ENCODE measurements at regions not wholly inside any gene's neighbourhood (a gene's known extent, or its start where the extent isn't known, plus 50 kb on each side); places are given as distances from the start of the nearest gene placed in this dataset.

- no peak for TF ChIP-seq CTCF (IDR thresholded peaks at IDR 0.05)
- H3K27ac Mint-ChIP-seq: no peak overlapping the region
- DNase-seq: no peak
- no peaks in the 10 kb centered on the region for H3K27me3 Mint-ChIP-seq (ENCODE audit: low read depth, poor library complexity)
- no peaks in the 10 kb centered on the region for H3K9me3 Mint-ChIP-seq
- H3K4me1 Mint-ChIP-seq: no peaks in the 10 kb centered on the region
- no peak overlapping the region for H3K4me3 Mint-ChIP-seq
- no peaks in the 10 kb centered on the region for H3K36me3 Mint-ChIP-seq (ENCODE audit: low read depth)
Observed at GRCh38 chr1:219824338-219824737, 104.0 kb downstream of the SLC30A10 start.

- H3K4me1 Mint-ChIP-seq: no peaks in the 10 kb centered on the region
- H3K27me3 Mint-ChIP-seq (ENCODE audit: low read depth, poor library complexity): peaks cover 10% of the 10 kb centered on the region
- no peaks in the 10 kb centered on the region for H3K9me3 Mint-ChIP-seq
Observed at GRCh38 chr1:219820551-219820950, 107.8 kb downstream of the SLC30A10 start.

GRCh38 chr1:219817914-219818313, 110.4 kb downstream of the SLC30A10 start:
- no peaks in the 10 kb centered on the region for H3K4me1 Mint-ChIP-seq
- peaks cover 15% of the 10 kb centered on the region for H3K27me3 Mint-ChIP-seq (ENCODE audit: low read depth, poor library complexity)
- no peak overlapping the region for H3K27ac Mint-ChIP-seq
- no peak for TF ChIP-seq CTCF (IDR thresholded peaks at IDR 0.05)
- no peaks in the 10 kb centered on the region for H3K36me3 Mint-ChIP-seq (ENCODE audit: low read depth)
- no peaks in the 10 kb centered on the region for H3K9me3 Mint-ChIP-seq
- DNase-seq: no peak
- no peak overlapping the region for H3K4me3 Mint-ChIP-seq

More at GRCh38 chr1:219820551-219820950, 107.8 kb downstream of the SLC30A10 start:
- TF ChIP-seq CTCF (IDR thresholded peaks at IDR 0.05): no peak
- Mint-ChIP-seq H3K27ac (no peak overlapping the region), H3K4me3 (no peak overlapping the region), H3K36me3 (ENCODE audit: low read depth) (no peaks in the 10 kb centered on the region)
- no peak for DNase-seq

GRCh38 chr1:219813294-219813693, 115.1 kb downstream of the SLC30A10 start:
- no peak for TF ChIP-seq CTCF (IDR thresholded peaks at IDR 0.05)
- no peak overlapping the region for H3K27ac Mint-ChIP-seq
- no peak for DNase-seq
- H3K4me3 Mint-ChIP-seq: no peak overlapping the region
- H3K27me3 Mint-ChIP-seq (ENCODE audit: low read depth, poor library complexity): peaks cover 15% of the 10 kb centered on the region
- no peaks in the 10 kb centered on the region for H3K9me3 Mint-ChIP-seq
- no peaks in the 10 kb centered on the region for H3K36me3 Mint-ChIP-seq (ENCODE audit: low read depth)
- H3K4me1 Mint-ChIP-seq: no peaks in the 10 kb centered on the region

- Mint-ChIP-seq H3K27me3 (ENCODE audit: low read depth, poor library complexity) (peaks cover 15% of the 10 kb centered on the region), H3K36me3 (ENCODE audit: low read depth) (no peaks in the 10 kb centered on the region), H3K4me1 (no peaks in the 10 kb centered on the region), H3K4me3 (no peak overlapping the region), H3K9me3 (no peaks in the 10 kb centered on the region), H3K27ac (no peak overlapping the region)
- peak; percentile 92 for TF ChIP-seq CTCF (IDR thresholded peaks at IDR 0.05)
- DNase-seq: peak; percentile 45
Observed at GRCh38 chr1:219812491-219813203, 115.7 kb downstream of the SLC30A10 start.

- H3K27ac Mint-ChIP-seq: no peak overlapping the region
- DNase-seq: no peak
- TF ChIP-seq CTCF (IDR thresholded peaks at IDR 0.05): no peak
- no peaks in the 10 kb centered on the region for H3K9me3 Mint-ChIP-seq
- H3K4me1 Mint-ChIP-seq: peaks cover under 1% of the 10 kb centered on the region
- H3K27me3 Mint-ChIP-seq (ENCODE audit: low read depth, poor library complexity): peaks cover 15% of the 10 kb centered on the region
- H3K36me3 Mint-ChIP-seq (ENCODE audit: low read depth): no peaks in the 10 kb centered on the region
- H3K4me3 Mint-ChIP-seq: no peak overlapping the region
Observed at GRCh38 chr1:219812086-219812485, 116.3 kb downstream of the SLC30A10 start.

Data from nephron progenitor cell (in vitro differentiated cells).